HG02840 (cell line): ENCODE measurements at regions not wholly inside any gene's neighbourhood (a gene's known extent, or its start where the extent isn't known, plus 50 kb on each side); places are given as distances from the start of the nearest gene placed in this dataset.

Source experiments
- ATAC-seq: cut with Tn5 transposase; IDR thresholded peaks from one replicate; pipeline ENCODE4 v1.9.1; 2021; ENCODE audit warnings: mild to moderate bottlenecking, moderate library complexity, moderate number of reproducible peaks; ENCODE audit not compliant: unreplicated experiment, low FRiP score

DNA sequence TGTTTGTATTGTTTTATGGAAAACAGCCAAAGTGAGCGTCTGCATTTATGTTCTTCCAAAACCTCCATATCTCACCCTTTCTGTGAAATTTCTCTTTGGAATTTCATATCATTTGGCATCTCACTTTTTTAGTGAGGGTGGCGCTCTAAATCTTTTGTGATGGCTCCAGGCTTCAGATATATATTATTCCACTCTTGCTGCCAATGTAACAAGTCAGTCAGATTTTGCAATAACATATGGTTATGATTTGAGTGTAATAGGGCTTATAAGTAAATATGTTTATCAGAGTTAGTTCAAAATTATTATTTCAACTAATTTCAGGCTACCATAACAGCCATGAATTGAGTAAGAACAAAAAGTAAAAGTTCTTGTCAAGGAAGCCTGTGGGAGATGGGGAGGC is 314.7 kb downstream of the PDGFC start:
- no peak for ATAC-seq

- ATAC-seq, result no peak
Measured at GRCh38 chr4:156654410-156654809, 317.2 kb downstream of the PDGFC start.

- no peak for ATAC-seq
Measured at GRCh38 chr4:156643826-156644225, 327.8 kb downstream of the PDGFC start.

GRCh38 chr4:156642161-156642560 is 329.4 kb downstream of the PDGFC start:
- ATAC-seq, result no peak

DNA sequence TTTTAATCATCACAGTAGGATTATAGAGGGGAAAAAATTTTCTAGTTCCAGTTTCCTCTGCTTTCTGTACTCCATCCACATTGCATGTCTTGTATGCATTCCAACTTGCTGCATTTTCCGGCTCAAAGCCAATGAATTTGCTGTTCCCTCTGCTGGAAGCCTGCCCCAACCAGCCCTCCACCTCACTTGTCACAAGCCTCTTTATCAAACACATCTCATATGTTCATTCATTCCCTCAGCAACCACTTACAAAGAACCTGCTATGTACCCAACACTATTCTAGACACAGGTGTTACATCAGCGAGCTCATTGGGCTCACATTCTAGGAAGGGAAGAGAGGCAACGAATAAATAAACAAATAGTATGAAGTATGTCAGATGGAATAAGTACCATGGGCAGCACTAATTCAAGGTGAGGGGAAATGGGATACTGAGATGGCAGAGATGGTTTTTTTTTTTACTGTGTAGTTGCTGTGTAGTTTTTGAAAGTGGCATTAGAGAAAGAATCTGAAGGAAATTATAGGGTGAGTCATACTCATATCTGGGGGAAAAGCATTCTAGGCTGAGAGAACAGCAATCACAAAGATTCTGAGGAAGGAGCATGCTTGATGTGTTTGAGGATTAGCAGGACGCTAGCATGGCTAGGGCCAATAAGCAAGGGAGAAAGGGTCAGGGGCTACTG is 332.5 kb downstream of the PDGFC start:
- ATAC-seq, result no peak

DNA sequence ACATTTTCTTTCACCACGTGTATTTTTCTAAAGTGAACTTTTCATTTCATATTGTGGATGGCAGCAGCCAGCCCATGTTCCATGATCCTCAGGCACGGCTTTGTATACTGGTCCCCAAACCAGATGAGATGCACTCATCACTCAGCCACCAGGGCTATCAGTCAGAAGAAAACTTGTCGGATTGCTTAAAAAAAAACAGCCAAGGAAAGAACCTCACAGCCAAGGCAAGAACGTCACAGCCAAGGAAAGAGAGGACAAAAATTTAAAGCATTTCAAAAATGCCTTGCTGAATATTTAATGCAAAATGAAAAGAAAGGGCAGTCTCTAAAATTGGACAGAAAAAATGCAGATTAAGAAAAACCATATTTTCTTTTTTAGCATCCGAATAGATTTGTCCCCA is 333.3 kb downstream of the PDGFC start:
- no peak for ATAC-seq

GRCh38 chr4:156636381-156636780 is 335.2 kb downstream of the PDGFC start:
- no peak for ATAC-seq

DNA sequence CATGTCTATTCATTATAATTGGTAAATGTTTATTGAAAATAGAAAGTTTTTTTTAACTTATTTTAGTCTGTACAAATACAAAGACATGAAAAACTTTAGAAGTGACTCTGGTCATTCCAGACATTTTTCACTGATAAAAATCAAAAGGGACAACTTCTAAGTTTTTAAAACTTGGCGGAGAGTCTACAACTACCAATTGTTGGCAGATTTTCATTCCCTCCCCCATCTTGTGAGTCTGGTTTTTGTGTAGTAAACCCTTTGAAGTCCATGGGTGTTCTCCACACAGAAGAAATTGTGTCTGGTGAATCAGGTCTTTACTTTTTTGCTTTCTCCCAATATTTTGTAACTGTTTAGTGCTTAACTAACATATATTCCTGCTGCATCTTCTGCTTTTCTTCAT is 336.5 kb downstream of the PDGFC start:
- no peak for ATAC-seq

DNA sequence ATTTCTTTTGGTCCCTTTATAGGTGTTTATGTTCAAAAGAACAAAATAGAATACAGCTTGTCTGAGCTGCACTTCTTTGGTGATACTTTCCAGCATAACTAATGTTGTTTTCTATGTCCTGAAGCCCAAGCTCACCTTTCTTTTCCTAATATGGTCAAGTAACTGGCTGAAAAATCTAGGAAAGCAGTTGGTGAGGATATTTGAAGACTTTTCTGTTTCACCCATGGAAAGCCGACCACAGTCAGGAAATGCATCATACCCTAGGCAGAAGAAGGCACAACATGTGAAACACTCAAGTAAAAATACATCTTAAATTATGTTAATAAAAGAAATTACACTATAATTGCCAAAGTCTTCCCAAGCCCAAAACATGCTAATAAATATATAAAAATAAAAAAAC is 337.0 kb downstream of the PDGFC start:
- no peak for ATAC-seq

DNA sequence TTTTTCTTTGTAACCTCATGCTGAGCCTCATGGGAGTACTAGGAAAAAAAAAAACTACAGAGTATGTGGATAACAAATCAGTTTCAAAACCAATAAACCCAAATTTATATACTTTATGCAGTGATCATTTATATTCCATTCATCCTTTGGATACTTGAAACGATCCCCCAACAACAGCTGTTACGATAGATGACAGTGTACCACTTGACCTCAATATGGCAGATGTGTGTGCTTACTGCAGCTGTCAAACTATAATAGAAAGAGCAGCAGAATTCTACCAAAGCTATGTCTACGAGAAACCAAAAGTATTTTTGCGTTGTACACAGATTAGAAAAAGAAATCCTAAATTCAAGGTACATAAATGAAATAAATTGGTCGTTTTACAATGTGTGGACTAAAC is 337.8 kb downstream of the PDGFC start:
- ATAC-seq, result no peak

DNA sequence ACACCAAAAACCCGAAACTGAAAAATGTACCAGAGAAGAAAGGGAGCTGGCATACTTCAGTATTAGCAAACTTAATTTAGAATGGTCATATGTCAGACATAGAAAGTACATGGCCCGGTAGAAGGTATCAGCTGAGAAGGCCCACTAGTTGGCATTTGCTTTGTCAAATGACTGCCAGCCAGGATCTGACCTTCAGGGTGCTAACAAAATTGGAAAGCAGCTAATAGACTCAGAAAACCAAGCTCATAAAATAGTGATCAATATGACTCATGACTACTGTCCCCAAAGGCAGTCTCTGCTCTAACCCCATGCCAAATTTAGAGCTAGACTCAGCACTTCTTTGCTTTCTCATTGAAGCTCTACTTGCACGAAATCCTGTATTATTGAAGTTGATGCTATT is 342.7 kb downstream of the PDGFC start:
- no peak for ATAC-seq

DNA sequence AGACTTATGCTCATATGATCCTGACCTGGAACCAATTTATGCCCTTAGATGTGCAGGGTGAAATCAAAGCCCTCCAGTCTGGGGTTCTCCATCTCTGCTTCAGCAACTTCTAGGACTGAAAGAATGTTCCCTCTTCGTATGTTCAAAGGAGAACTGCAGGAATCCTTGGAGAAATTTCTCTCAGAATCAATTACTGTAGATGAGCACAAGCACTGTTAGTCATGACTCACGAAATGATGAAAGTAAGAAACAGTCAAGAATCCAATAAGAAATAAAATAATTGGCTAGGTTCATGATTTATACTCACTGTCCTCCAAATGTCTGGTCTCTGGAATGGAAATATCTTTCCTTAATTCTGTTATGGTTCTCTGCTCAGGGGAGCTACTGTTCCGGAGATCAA is 348.2 kb downstream of the PDGFC start:
- no peak for ATAC-seq

DNA sequence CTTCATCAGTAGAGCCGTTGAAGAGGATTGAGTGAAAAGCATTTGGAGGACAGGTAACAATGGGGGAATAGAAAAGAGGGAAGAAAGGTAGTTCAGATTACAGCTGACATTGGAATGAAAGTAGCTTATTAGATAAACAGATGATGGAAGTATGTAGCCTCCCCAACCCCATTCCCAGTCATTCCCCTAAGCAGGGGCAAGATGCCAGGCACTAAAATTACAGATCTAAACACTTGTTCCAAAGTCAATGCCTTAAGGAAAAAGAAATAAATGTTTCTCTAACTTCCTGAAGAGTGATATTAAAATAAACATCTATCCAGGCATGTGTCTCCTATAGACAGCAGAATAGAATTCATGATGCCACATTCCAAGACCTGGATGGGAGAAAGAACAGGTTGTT is 350.8 kb downstream of the PDGFC start:
- no peak for ATAC-seq

DNA sequence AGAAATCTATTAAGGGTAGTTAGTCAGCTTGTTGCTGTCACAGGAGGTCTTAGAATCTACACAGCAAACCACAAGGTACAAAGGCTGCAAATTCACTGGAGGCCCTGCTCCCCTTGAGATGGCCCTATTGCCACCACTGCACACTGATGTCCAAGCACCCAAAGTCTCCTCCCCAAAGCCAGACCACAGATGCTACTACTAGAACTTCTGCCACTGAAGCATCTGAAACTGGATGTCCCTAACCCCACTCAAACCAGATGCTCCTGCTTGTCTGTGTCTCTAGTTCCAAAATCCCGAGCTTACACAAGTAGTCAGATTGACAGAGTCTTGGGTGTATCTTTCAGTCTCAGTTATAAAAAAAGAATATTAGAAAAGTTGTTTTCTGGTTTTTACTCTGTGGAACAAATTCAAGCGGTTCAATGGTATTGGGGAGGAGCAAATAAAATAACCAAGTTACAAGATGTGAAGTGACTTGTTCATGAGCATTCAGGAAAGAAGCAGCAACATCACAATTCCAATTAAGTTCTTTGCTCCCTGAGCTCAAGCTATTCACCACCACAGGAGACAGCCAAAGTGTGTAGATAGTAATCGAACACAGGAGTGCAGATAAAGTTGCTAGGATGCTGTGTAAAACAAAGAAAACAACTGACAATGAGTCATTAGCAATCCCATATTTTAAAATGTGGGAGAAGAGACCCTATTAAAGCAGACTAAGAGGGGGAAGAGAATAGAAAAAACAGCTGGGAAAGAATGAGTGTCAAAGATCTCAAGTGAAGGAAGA is 352.3 kb downstream of the PDGFC start:
- ATAC-seq, result no peak

DNA sequence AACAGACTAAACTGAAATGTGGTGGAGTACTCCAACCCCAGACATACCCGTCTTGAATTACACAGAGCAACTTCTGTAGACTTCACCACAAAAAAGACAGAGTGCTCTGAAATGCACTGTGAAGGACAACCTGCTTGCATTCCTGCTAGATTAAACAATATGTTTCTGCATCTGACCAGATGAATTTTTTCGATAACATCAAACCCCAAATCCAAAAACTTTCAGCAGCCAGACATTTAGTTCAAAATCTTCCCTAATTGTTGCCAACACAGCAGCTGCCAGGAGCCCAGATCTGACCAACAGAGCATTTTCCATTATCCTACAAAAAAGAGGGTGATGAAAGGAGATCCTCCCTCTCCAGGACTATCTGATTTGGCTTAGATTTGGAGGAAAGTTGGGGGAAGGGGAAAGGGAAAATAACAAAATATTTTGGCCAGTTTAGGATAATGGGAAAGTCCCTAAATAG is 356.5 kb downstream of the PDGFC start:
- no peak for ATAC-seq

- no peak for ATAC-seq
Measured at GRCh38 chr4:156614536-156614935, 357.1 kb downstream of the PDGFC start.

- no peak for ATAC-seq
Measured at GRCh38 chr4:156609421-156609820, 362.2 kb downstream of the PDGFC start.

GRCh38 chr4:156608651-156609050 is 362.9 kb downstream of the PDGFC start:
- no peak for ATAC-seq

- ATAC-seq, result no peak
Measured at GRCh38 chr4:156607478-156607857, 364.1 kb downstream of the PDGFC start.

DNA sequence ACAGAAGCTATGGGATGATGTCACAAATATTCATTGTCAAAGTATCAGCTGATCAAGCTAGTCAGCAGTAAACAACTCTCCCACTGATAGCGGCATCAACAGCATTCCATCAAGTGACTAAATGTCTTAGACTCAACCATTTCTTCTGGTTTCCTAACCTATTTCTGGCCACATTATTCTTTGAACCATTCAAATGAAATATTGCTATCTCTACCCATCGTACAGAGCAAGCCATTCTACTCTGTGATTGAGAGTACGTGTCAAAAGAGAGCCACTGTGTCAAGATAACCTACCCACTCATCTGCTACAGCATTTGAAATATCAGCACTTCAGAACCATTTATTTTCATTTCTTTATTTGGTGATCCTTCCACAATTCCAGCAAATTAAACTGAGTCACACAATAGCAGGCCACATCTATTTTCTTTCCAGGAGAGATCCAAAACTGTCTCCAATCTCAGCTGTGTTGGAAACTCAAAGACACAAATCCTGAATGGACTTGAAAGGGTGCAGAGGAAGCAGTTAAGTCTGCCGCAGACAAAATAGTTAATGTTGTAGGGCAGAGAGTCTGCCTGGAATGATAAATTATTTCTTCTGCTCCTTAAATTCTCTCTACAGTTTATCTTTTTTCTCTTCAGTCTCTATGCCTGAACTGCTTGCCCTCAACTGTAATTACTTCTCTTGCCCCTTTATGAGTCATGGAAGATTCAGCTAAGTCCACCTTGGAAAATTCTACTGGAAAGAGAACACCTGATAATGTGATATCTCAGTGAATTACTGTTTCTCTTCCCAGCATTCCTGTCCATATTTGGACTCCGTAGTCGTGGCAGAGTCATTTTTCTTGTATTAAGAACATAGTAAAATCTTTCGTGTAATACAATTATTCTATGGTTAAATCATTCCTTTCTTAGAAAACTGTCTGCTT is 364.8 kb downstream of the PDGFC start:
- ATAC-seq, result no peak

GRCh38 chr4:156598138-156598681 is 373.4 kb downstream of the PDGFC start:
- ATAC-seq, result no peak
